Thoracic aorta (tissue), 2 donors: ENCODE measurements at regions not wholly inside any gene's neighbourhood (a gene's known extent, or its start where the extent isn't known, plus 50 kb on each side); places are given as distances from the start of the nearest gene placed in this dataset.
"Not testable (repeated sequence)": the region's sequence is repeated elsewhere in the genome, so short reads cannot be mapped to it uniquely, and the experiment has no call there.

Experiments
- ATAC-seq: fragments of 150-250 bp; one replicate; pipeline ENCODE4 v1.8.0; 2017; ENCODE audit warnings: low read depth; ENCODE audit not compliant: insufficient number of reproducible peaks, low FRiP score
- DNase-seq: peaks from one replicate; pipeline ENCODE4 v3.0.0-alpha.2; 2020; ENCODE audit warnings: low spot score
- H3K27ac ChIP-seq, 2 donors: fragments of 200-600 bp; sonication (generic); 1 replicate in 1 of 2; 2 replicates in 1 of 2; pipeline ENCODE4 v1.5.1; 2016; ENCODE audit warnings: mild to moderate bottlenecking in 2 of 2, moderate library complexity in 2 of 2
- H3K27me3 ChIP-seq: fragments of 200-600 bp; sonication (generic); replicated peaks from 2 replicates; pipeline ENCODE4 v1.6.0; 2016; ENCODE audit warnings: mild to moderate bottlenecking; ENCODE audit not compliant: insufficient read depth
- H3K36me3 ChIP-seq: fragments of 200-600 bp; sonication (generic); one replicate; pipeline ENCODE4 v1.5.1; 2016
- H3K4me1 ChIP-seq, 2 donors: fragments of 200-600 bp; sonication (generic); 1 replicate in 1 of 2; 2 replicates in 1 of 2; pipeline versions ENCODE4 v1.5.1 to v1.6.0; 2016; ENCODE audit warnings: low read depth in 2 of 2, mild to moderate bottlenecking in 1 of 2; ENCODE audit not compliant: control insufficient read depth in 1 of 2
- H3K4me3 ChIP-seq: fragments of 200-600 bp; sonication (generic); 2 replicates; pipeline ENCODE4 v1.5.1; 2016; ENCODE audit warnings: mild to moderate bottlenecking
- H3K9me3 ChIP-seq: fragments of 200-600 bp; sonication (generic); 2 replicates; pipeline ENCODE4 v1.5.1; 2016
- CTCF ChIP-seq: fragments of 200-600 bp; sonication (generic); IDR thresholded peaks from one replicate; pipeline ENCODE4 v1.5.1; 2019; ENCODE audit warnings: antibody characterized with exemption

GRCh38 chr10:118422241-118422640 is 80.1 kb upstream of the FAM204A start:
- H3K27me3 ChIP-seq: no peaks in the 10 kb centered on the region
- H3K9me3 ChIP-seq: no peaks in the 10 kb centered on the region
- no peaks in the 10 kb centered on the region for H3K4me1 ChIP-seq
- ATAC-seq (no peak), DNase-seq (no peak)
- no peak overlapping the region for H3K4me3 ChIP-seq
- TF ChIP-seq CTCF: no peak
- H3K27ac ChIP-seq: no peak overlapping the region
- no peaks in the 10 kb centered on the region for H3K36me3 ChIP-seq

GRCh38 chr10:118420049-118420448 is 77.9 kb upstream of the FAM204A start:
- not testable (repeated sequence) for H3K9me3 ChIP-seq, H3K4me3 ChIP-seq, H3K27ac ChIP-seq, DNase-seq, ATAC-seq, H3K36me3 ChIP-seq, H3K4me1 ChIP-seq, H3K27me3 ChIP-seq

- no peak for DNase-seq
- no peak overlapping the region for H3K4me3 ChIP-seq
- no peak for TF ChIP-seq CTCF
- H3K4me1 ChIP-seq: no peaks in the 10 kb centered on the region
- H3K27ac ChIP-seq: no peak overlapping the region
- no peaks in the 10 kb centered on the region for H3K36me3 ChIP-seq
- no peaks in the 10 kb centered on the region for H3K9me3 ChIP-seq
- ATAC-seq: no peak
- no peaks in the 10 kb centered on the region for H3K27me3 ChIP-seq
Measured at GRCh38 chr10:118412932-118413331, 70.8 kb upstream of the FAM204A start.

GRCh38 chr10:118412132-118412760 is 70.1 kb upstream of the FAM204A start:
- Histone ChIP-seq H3K27ac (no peak overlapping the region), H3K4me1 (no peaks in the 10 kb centered on the region), H3K9me3 (no peaks in the 10 kb centered on the region), H3K36me3 (no peaks in the 10 kb centered on the region), H3K4me3 (no peak overlapping the region), H3K27me3 (no peaks in the 10 kb centered on the region)
- ATAC-seq (no peak), DNase-seq (no peak)
- no peak for TF ChIP-seq CTCF

- TF ChIP-seq CTCF: no peak
- Histone ChIP-seq H3K27me3 (no peaks in the 10 kb centered on the region), H3K9me3 (no peaks in the 10 kb centered on the region), H3K4me3 (no peak overlapping the region), H3K27ac (no peak overlapping the region), H3K36me3 (no peaks in the 10 kb centered on the region), H3K4me1 (no peaks in the 10 kb centered on the region)
- DNase-seq: no peak
- no peak for ATAC-seq
Measured at GRCh38 chr10:118409295-118409694, 67.2 kb upstream of the FAM204A start.

GRCh38 chr10:118408181-118408580 is 66.1 kb upstream of the FAM204A start:
- Histone ChIP-seq H3K27me3 (no peaks in the 10 kb centered on the region), H3K9me3 (no peaks in the 10 kb centered on the region), H3K4me1 (no peaks in the 10 kb centered on the region), H3K27ac (no peak overlapping the region), H3K4me3 (no peak overlapping the region), H3K36me3 (no peaks in the 10 kb centered on the region)
- DNase-seq (no peak), ATAC-seq (no peak)
- TF ChIP-seq CTCF: no peak
